ENCODE measurements at regions not wholly inside any gene's neighbourhood (a gene's known extent, or its start where the extent isn't known, plus 50 kb on each side); places are given as distances from the start of the nearest gene placed in this dataset.
"Not testable (repeated sequence)": the region's sequence is repeated elsewhere in the genome, so short reads cannot be mapped to it uniquely, and the experiment has no call there.

GRCh38 chr4:111360906-111361305, 738.0 kb upstream of the PITX2 start:
- TF ChIP-seq CTCF (IDR thresholded peaks at IDR 0.05) = no peak
- no peaks in the 10 kb centered on the region for H3K9me3 ChIP-seq
- no peak overlapping the region for H3K4me3 ChIP-seq
- no peak overlapping the region for H3K27ac ChIP-seq
- no peaks in the 10 kb centered on the region for H3K4me1 ChIP-seq
- H3K27me3 ChIP-seq = no peaks in the 10 kb centered on the region
- intact Hi-C loops (cut with DNase I) = no loop called here
- H3K36me3 ChIP-seq = no peaks in the 10 kb centered on the region
- DNase-seq (ENCODE audit: low spot score in 2 of 2) = no peak

- intact Hi-C loops (cut with DNase I) = no loop called here
These were observed 740.1 kb upstream of the PITX2 start for GRCh38 chr4:111362941-111363361.

GRCh38 chr4:111377880-111378279, 755.0 kb upstream of the PITX2 start:
- H3K9me3 ChIP-seq; H3K4me3 ChIP-seq; H3K27me3 ChIP-seq; H3K36me3 ChIP-seq; intact Hi-C loops (cut with DNase I); DNase-seq (ENCODE audit: low spot score in 2 of 2); H3K27ac ChIP-seq; H3K4me1 ChIP-seq: not testable (repeated sequence)

More at GRCh38 chr4:111362941-111363361, 740.1 kb upstream of the PITX2 start:
- no peak for DNase-seq (ENCODE audit: low spot score in 2 of 2)
- Histone ChIP-seq H3K4me3 (no peak overlapping the region), H3K27ac (no peak overlapping the region), H3K27me3 (no peaks in the 10 kb centered on the region), H3K9me3 (no peaks in the 10 kb centered on the region), H3K36me3 (no peaks in the 10 kb centered on the region), H3K4me1 (no peaks in the 10 kb centered on the region)
- TF ChIP-seq CTCF (IDR thresholded peaks at IDR 0.05) = no peak

- intact Hi-C loops (cut with DNase I) = no loop called here
- H3K4me1 ChIP-seq = no peaks in the 10 kb centered on the region
- H3K36me3 ChIP-seq = no peaks in the 10 kb centered on the region
- H3K27ac ChIP-seq = no peak overlapping the region
- no peak overlapping the region for H3K4me3 ChIP-seq
- no peak for DNase-seq (ENCODE audit: low spot score in 2 of 2)
- H3K9me3 ChIP-seq = no peaks in the 10 kb centered on the region
- no peaks in the 10 kb centered on the region for H3K27me3 ChIP-seq
- TF ChIP-seq CTCF (IDR thresholded peaks at IDR 0.05) = no peak
These were observed 756.7 kb upstream of the FAM241A start for GRCh38 chr4:111388561-111388960.

- intact Hi-C loops (cut with DNase I) = no loop called here
- Histone ChIP-seq H3K27me3 (no peaks in the 10 kb centered on the region), H3K36me3 (no peaks in the 10 kb centered on the region), H3K4me3 (no peak overlapping the region), H3K9me3 (no peaks in the 10 kb centered on the region), H3K27ac (no peak overlapping the region), H3K4me1 (no peaks in the 10 kb centered on the region)
- no peak for TF ChIP-seq CTCF (IDR thresholded peaks at IDR 0.05)
- no peak for DNase-seq (ENCODE audit: low spot score in 2 of 2)
These were observed 753.4 kb upstream of the FAM241A start for GRCh38 chr4:111391829-111392228.

GRCh38 chr4:111393781-111394180, 751.5 kb upstream of the FAM241A start:
- no peak for DNase-seq (ENCODE audit: low spot score in 2 of 2)
- Histone ChIP-seq H3K36me3 (no peaks in the 10 kb centered on the region), H3K9me3 (no peaks in the 10 kb centered on the region), H3K27me3 (no peaks in the 10 kb centered on the region), H3K4me3 (no peak overlapping the region), H3K27ac (no peak overlapping the region), H3K4me1 (no peaks in the 10 kb centered on the region)
- intact Hi-C loops (cut with DNase I) = no loop called here
- TF ChIP-seq CTCF (IDR thresholded peaks at IDR 0.05) = no peak
